Osteocyte (in vitro differentiated cells): ENCODE measurements at regions not wholly inside any gene's neighbourhood (a gene's known extent, or its start where the extent isn't known, plus 50 kb on each side); places are given as distances from the start of the nearest gene placed in this dataset.

Experiments used
- DNase-seq: peaks from one replicate; pipeline ENCODE4 v3.0.0; 2021; ENCODE audit warnings: mixed read lengths; ENCODE audit not compliant: unreplicated experiment; ENCODE audit errors: extremely low spot score
- H3K27ac Mint-ChIP-seq: one replicate; pipeline ENCODE4 v1.8.0; 2021; ENCODE audit warnings: mild to moderate bottlenecking, mixed read lengths; ENCODE audit not compliant: unreplicated experiment
- H3K27me3 Mint-ChIP-seq: one replicate; pipeline ENCODE4 v1.8.0; 2021; ENCODE audit warnings: mixed read lengths; ENCODE audit not compliant: unreplicated experiment
- H3K36me3 Mint-ChIP-seq: one replicate; pipeline ENCODE4 v1.8.0; 2021; ENCODE audit warnings: mixed read lengths; ENCODE audit not compliant: unreplicated experiment
- H3K4me1 Mint-ChIP-seq: one replicate; pipeline ENCODE4 v1.8.0; 2021; ENCODE audit warnings: mixed read lengths; ENCODE audit not compliant: unreplicated experiment
- H3K4me3 Mint-ChIP-seq: one replicate; pipeline ENCODE4 v1.8.0; 2021; ENCODE audit warnings: mild to moderate bottlenecking, moderate library complexity, mixed read lengths; ENCODE audit not compliant: unreplicated experiment
- H3K9me3 Mint-ChIP-seq: one replicate; pipeline ENCODE4 v1.8.0; 2021; ENCODE audit warnings: mixed read lengths; ENCODE audit not compliant: unreplicated experiment
- TF ChIP-seq, protein P1 (sequence below): fragments of 200-600 bp; sonication (generic); IDR thresholded peaks from 2 replicates; pipeline ENCODE4 v1.5.0; 2021; ENCODE audit warnings: antibody characterized with exemption, mild to moderate bottlenecking, moderate library complexity

DNA sequence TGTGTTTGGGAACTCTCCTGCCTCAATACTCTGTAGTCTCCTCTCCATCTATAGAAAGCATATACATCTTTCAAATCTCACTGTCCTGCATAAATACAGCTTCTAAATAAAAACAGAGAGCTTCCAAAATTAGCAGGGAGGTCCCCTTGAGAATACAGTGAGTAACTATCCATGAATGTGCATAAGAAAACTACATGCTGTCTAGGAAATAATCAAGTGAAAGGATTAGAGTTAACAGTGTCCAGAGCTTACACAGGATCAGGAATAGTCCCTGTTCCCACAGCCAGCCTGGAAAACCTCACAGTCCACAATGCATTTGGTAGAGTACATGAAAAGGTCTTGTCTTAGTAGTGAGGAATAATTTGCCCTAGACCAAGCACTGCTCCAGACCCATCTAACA lies 123.0 kb upstream of the POU3F2 start:
- Mint-ChIP-seq H3K4me1 (no peaks in the 10 kb centered on the region), H3K27ac (no peak overlapping the region), H3K4me3 (no peak overlapping the region), H3K27me3 (peaks cover 7% of the 10 kb centered on the region), H3K9me3 (no peaks in the 10 kb centered on the region), H3K36me3 (no peaks in the 10 kb centered on the region)
- TF ChIP-seq, protein P1, sequence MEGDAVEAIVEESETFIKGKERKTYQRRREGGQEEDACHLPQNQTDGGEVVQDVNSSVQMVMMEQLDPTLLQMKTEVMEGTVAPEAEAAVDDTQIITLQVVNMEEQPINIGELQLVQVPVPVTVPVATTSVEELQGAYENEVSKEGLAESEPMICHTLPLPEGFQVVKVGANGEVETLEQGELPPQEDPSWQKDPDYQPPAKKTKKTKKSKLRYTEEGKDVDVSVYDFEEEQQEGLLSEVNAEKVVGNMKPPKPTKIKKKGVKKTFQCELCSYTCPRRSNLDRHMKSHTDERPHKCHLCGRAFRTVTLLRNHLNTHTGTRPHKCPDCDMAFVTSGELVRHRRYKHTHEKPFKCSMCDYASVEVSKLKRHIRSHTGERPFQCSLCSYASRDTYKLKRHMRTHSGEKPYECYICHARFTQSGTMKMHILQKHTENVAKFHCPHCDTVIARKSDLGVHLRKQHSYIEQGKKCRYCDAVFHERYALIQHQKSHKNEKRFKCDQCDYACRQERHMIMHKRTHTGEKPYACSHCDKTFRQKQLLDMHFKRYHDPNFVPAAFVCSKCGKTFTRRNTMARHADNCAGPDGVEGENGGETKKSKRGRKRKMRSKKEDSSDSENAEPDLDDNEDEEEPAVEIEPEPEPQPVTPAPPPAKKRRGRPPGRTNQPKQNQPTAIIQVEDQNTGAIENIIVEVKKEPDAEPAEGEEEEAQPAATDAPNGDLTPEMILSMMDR = no peak
- no peak for DNase-seq

GRCh38 chr6:98716341-98716740 lies 118.0 kb upstream of the POU3F2 start:
- Mint-ChIP-seq H3K4me3 (no peak overlapping the region), H3K4me1 (no peaks in the 10 kb centered on the region), H3K36me3 (no peaks in the 10 kb centered on the region), H3K9me3 (no peaks in the 10 kb centered on the region), H3K27me3 (peaks cover 14% of the 10 kb centered on the region), H3K27ac (no peak overlapping the region)
- no peak for DNase-seq
- TF ChIP-seq, protein P1 = no peak

GRCh38 chr6:98717322-98717877 lies 117.0 kb upstream of the POU3F2 start:
- H3K4me3 Mint-ChIP-seq = no peak overlapping the region
- TF ChIP-seq, protein P1 = no peak
- H3K27ac Mint-ChIP-seq = no peak overlapping the region

DNA sequence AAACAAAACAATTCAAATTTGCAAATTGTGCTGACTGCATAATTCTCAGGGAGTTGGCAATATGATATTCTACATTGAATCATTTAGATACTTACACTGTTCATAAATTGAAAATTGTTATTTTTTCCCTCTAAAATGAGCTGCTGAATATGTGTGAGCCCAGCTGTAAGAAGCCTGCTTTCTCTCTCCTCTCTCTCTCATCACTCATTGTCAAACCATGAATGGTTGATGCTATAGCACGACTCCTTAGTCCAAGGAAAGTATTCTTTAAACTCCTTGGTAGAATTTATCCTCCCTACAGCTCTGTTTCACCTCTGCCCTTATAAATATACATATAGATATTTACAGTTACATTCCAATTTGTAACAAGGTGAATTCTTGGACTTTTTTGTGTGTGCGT lies 116.4 kb upstream of the POU3F2 start:
- TF ChIP-seq, protein P1 = no peak
- Mint-ChIP-seq H3K36me3 (no peaks in the 10 kb centered on the region), H3K27ac (no peak overlapping the region), H3K27me3 (peaks cover 14% of the 10 kb centered on the region), H3K4me3 (no peak overlapping the region), H3K9me3 (no peaks in the 10 kb centered on the region), H3K4me1 (no peaks in the 10 kb centered on the region)
- no peak for DNase-seq

More at GRCh38 chr6:98717322-98717877, 117.0 kb upstream of the POU3F2 start:
- peaks cover 14% of the 10 kb centered on the region for H3K27me3 Mint-ChIP-seq
- H3K4me1 Mint-ChIP-seq = no peaks in the 10 kb centered on the region
- no peaks in the 10 kb centered on the region for H3K9me3 Mint-ChIP-seq
- no peak for DNase-seq
- H3K36me3 Mint-ChIP-seq = no peaks in the 10 kb centered on the region

DNA sequence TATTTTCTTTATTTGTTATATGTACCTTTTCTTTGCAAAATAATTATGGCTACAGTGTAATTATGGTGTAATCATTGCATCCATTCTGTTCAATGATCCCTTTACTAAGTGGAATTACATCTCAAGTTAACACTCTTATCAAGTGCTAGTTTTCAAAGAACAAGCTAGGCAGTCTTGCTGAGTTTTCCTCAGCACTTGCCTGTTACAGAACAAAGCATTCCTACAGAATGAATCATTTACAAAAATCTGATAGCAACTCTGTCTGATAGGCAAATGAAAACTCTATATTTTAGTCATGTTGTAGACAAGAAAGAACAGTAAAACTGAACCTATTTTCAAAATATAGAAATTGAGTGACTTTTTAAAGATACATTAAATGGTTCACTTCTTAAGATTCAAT lies 109.8 kb upstream of the POU3F2 start:
- DNase-seq = no peak
- TF ChIP-seq, protein P1 = no peak
- Mint-ChIP-seq H3K9me3 (no peaks in the 10 kb centered on the region), H3K27me3 (peaks cover 6% of the 10 kb centered on the region), H3K4me3 (no peak overlapping the region), H3K4me1 (no peaks in the 10 kb centered on the region), H3K36me3 (no peaks in the 10 kb centered on the region), H3K27ac (no peak overlapping the region)
